ENCODE measurements at regions not wholly inside any gene's neighbourhood (a gene's known extent, or its start where the extent isn't known, plus 50 kb on each side); places are given as distances from the start of the nearest gene placed in this dataset.

GRCh38 chr11:106331176-106331575 lies 253.7 kb downstream of the AASDHPPT start:
- no peak for DNase-seq (ENCODE audit: low spot score)

GRCh38 chr11:106333678-106334077 lies 256.2 kb downstream of the AASDHPPT start:
- DNase-seq (ENCODE audit: low spot score), result no peak

DNA sequence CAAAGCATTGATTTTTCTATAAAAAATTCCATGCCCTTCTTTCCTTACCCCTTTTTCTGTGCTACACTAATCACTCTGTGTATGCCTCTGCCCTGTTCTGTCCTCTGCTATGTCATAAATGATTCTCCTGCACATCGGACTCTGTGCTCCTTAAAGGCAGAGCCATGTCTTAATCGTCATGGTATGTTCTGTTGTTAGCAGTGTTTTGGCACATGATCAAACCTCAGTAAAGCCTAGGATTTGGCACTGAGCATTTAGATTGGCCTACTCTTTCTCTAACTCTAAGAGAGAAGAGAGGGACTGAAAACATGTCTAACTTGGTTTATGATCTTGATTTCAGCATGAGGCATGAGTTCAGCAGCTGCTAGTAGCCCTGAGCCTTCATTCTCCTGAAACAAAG lies 266.9 kb downstream of the AASDHPPT start:
- DNase-seq (ENCODE audit: low spot score), result no peak

GRCh38 chr11:106344966-106345365 lies 267.5 kb downstream of the AASDHPPT start:
- DNase-seq (ENCODE audit: low spot score), result no peak

DNA sequence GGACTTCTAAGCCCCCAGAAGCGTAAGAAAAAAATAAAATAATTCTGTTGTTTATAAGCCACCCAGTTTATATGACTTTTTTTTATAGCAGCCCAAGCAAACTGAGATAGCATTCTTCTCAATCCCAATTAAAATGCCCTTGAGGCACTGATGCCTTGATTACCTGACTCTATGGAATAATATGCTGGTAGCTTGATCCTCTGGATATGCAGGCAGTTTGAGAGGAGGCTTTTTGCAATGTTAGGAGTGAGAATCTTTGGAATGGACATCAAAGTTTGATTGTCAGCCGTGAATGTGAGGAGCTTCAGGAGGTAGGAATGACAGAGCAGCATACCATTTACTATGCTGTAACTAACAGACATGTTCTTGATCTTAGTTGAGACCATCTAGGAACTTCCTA lies 275.6 kb downstream of the AASDHPPT start:
- no peak for DNase-seq (ENCODE audit: low spot score)

- DNase-seq (ENCODE audit: low spot score), result no peak
Observed at GRCh38 chr11:106369224-106369623, 291.8 kb downstream of the AASDHPPT start.

DNA sequence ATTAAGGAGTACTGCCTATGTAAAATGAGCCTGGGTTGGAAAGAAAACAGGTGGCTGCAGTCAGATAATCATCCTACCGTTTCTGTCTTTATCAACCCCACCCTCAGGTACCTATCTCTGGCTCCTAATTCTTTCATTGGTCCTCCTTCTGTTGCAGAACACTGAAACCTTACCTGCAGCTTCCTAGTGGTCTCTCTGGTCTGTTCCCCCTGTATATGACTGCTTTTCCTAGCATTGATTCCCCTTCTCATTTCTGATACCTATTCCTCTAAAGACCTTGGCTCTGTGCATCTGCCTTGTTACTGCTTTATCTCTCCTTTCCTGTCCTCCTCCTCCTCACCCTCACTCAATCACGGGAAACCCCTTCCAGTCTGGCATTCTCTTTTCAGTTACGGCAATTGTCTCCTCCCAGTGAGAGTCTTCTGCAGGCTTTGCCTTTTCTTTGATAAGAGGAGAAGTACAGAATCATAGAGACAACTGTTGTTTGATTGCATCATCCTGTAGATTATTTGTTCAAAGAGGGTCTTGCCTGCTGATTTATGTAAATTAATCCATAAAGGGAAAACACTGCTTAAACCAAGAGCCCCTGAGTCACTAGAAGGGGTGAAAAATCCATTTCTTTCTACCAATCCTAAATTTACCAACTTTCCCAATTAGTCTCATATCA lies 301.2 kb downstream of the AASDHPPT start:
- DNase-seq (ENCODE audit: low spot score), result no peak

GRCh38 chr11:106379265-106379664 lies 301.8 kb downstream of the AASDHPPT start:
- DNase-seq (ENCODE audit: low spot score), result no peak

- DNase-seq (ENCODE audit: low spot score), result no peak
Observed at GRCh38 chr11:106379712-106380111, 302.2 kb downstream of the AASDHPPT start.

GRCh38 chr11:106381895-106382294 lies 304.4 kb downstream of the AASDHPPT start:
- DNase-seq (ENCODE audit: low spot score), result no peak

- no peak for DNase-seq (ENCODE audit: low spot score)
Observed at GRCh38 chr11:106384429-106384828, 307.0 kb downstream of the AASDHPPT start.

DNA sequence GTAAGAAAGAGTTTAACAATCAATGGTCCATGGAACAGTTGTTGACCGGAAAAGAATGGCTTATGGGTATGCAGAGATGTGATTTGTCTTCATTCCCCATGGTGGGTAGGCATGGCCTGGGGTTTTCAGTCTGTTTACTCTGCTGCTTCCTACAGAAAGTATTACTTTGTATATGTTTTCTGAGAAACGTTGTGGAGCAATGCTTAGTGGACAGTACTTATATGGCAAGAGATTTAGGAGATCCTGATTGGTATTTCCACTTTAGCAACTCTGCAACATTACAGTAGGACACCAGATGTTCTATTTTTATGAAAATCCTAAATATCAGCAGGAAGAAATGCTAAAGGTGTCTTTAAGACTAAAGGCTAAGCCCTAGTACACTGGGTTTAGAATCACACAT lies 309.1 kb downstream of the AASDHPPT start:
- no peak for DNase-seq (ENCODE audit: low spot score)

- no peak for DNase-seq (ENCODE audit: low spot score)
Observed at GRCh38 chr11:106389101-106389500, 311.6 kb downstream of the AASDHPPT start.

- no peak for DNase-seq (ENCODE audit: low spot score)
Observed at GRCh38 chr11:106390078-106390477, 312.6 kb downstream of the AASDHPPT start.

DNA sequence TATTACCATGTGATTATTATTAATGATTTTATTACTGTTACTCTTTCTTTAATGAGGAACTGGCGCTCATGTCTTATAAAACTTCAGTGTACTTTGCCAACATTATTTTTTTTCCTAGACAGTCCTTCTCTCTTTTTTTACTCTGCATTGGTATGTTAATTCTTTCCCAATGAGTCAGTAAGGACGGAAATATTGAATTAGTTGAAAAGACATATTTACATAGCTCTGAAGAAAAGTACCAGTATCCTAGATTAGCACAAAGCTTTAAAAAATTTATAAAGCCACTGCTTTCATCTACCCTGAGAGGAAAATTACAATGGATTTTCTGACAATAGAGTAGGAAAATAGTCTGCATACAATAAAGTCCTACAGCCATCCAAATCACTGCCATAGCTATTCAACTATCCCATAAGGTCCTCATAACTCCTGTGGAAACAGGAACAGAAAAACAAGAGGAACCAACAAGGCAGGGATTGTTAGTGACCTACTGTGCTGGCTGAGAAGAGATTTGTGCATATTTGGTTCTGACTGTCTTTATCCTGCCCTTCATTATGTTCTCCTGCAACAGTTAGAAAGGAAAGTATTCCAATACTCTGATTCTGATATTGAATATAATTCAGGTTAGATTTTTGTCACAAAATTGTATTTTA lies 314.4 kb downstream of the AASDHPPT start:
- DNase-seq (ENCODE audit: low spot score), result no peak

DNA sequence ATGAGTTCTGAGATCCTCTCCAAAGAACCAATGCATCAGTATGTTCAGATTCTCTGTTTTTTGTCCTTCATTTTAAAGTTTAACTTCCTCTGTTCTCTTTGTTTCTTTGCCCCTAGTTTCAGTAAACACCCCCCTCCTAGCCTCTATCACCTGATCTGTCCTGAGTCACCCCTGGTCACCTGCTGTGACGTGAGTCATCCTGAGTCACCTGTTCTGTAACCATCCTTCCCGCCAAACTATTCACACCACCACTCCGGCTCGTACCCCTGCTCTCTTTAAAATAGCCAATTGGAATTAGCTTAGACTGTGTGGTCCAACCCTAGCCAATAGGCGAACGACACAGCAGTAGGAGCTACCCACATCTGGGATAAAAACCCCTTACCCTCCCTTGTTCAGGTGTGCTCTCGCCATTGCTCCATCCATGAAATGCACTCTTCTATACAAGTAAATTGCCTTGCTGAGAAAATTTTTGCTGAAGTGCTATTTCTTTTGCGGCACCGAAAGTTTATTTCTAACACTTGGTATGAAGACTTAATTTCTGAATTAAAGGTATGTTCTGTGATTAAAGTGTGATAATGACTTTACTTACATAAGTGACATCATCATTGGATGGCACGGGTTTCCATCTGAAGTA lies 318.4 kb downstream of the AASDHPPT start:
- no peak for DNase-seq (ENCODE audit: low spot score)

- DNase-seq (ENCODE audit: low spot score), result no peak
Observed at GRCh38 chr11:106397787-106398501, 320.5 kb downstream of the AASDHPPT start.

DNA sequence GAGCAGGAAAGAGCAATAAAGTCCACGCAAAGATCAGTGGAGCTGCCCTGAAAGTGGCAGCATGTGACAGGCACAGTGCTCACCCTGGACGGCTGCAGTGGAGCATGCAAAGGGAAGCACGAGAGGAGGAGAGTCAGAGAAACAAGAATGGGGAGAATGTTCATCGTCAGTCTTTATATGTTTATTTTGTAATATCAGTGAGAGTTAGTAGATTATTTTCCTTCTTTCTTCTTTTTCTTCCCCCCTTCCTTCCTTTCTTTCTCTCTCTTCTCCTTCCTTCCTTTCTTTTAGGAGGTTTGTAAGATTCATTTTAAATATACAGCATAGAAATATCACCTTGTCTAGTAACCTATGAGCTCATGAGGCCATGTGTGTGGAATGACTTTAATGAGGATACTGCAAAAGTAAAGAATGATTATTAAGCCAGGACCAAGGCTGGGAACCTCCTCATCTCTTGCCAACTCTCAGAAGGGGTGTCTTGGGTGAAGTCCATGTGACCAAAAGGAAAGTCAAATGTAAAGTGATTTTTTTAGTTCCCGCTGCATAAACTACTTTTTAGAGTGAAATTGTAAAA lies 321.1 kb downstream of the AASDHPPT start:
- no peak for DNase-seq (ENCODE audit: low spot score)

- DNase-seq (ENCODE audit: low spot score), result no peak
Observed at GRCh38 chr11:106399076-106399511, 321.6 kb downstream of the AASDHPPT start.

GRCh38 chr11:106399624-106400023 lies 322.2 kb downstream of the AASDHPPT start:
- DNase-seq (ENCODE audit: low spot score), result no peak

GRCh38 chr11:106400949-106401570 lies 323.6 kb downstream of the AASDHPPT start:
- DNase-seq (ENCODE audit: low spot score), result no peak

DNA sequence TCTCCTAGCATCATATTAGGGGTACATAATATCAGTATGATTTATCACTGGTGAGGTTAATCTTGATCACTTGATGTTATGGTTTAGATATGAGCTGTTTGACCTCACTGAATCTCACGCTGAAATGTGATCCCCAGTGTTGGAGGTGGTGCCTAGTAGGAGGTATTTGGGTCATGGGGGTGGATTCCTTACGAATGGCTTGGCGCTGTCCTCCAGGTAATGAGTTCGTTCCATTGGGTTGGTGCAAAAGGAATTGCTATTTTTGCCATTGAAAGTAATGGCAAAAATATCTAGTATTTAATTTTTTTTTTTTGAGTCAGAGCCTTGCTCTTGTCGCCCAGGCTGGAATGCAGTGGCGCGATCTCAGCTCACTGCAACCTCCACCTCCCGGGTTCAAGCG lies 326.3 kb downstream of the AASDHPPT start:
- no peak for DNase-seq (ENCODE audit: low spot score)
